NCI-H128 (cell line): ENCODE measurements at regions not wholly inside any gene's neighbourhood (a gene's known extent, or its start where the extent isn't known, plus 50 kb on each side); places are given as distances from the start of the nearest gene placed in this dataset.
"Not testable (repeated sequence)": the region's sequence is repeated elsewhere in the genome, so short reads cannot be mapped to it uniquely, and the experiment has no call there.

ENCODE experiments used
- DNase-seq: peaks from one replicate; lab custom pipeline; 2025; ENCODE audit not compliant: unreplicated experiment; lab: John Stamatoyannopoulos, UW

DNA sequence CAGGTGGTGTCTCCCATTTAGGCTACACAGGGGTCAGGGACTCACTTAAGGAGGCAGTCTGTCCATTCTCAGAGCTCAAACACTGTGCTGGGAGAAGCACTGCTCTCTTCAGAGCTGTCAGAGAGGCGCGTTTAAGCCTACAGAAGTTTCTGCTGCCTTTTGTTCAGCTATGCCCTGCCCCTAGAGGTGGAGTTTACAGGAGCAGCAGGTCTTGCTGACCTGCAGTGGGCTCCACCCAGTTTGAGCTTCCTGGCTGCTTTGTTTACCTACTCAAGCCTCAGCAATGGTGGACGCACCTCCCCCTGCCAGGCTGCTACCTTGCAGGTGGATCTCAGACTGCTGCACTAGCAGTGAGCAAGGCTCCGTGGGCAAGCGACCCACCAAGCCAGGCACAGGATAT is 260.1 kb downstream of the MEF2C start:
- not testable (repeated sequence) for DNase-seq

DNA sequence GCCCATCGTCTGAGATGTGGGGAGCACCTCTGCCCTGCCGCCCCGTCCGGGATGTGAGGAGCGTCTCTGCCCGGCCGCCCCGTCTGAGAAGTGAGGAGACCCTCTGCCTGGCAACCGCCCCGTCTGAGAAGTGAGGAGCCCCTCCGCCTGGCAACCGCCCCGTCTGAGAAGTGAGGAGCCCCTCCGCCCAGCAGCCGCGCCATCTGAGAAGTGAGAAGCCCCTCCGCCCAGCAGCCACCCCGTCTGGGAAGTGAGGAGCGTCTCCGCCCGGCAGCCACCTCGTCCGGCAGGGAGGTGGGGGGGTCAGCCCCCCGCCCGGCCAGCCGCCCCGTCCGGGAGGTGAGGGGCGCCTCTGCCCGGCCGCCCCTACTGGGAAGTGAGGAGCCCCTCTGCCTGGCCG is 267.2 kb downstream of the MEF2C start:
- not testable (repeated sequence) for DNase-seq

DNA sequence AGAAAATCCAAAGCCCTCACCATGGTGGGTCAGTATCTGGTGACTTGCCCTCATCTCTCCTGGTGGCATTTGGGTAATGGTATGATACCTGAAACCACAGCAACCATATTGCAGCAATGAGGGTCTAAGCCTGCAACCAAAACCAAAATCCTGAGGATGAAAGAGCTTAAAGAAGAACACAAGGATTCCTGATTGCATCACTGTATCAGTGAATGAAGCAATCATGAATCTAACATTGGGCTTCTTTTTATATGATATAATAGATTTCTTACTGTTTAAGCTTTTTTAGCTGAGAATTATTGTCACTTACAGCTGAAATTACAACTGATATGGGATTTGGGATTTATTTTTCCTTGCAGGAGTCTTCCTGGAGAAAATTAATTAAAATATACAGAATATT is 269.9 kb downstream of the MEF2C start:
- no peak for DNase-seq

DNA sequence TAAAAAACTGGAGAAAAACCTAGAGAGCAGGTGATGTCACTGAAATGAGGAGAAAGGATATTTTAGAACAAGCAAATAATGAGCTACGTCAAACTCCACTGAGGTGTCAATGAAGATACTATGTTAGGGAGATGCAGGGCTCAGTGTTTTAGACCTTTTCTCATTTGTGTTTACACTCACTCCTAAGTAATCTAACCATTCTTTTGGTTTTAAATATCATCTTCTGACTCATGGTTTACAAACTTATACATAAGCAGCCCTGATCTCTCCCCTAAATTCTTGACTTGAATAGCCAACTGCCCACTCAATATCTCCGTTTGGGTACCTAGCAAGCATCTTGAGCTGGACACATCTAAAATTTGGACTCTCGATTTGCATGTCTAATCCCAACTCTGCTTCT is 272.4 kb downstream of the MEF2C start:
- DNase-seq: no peak

DNA sequence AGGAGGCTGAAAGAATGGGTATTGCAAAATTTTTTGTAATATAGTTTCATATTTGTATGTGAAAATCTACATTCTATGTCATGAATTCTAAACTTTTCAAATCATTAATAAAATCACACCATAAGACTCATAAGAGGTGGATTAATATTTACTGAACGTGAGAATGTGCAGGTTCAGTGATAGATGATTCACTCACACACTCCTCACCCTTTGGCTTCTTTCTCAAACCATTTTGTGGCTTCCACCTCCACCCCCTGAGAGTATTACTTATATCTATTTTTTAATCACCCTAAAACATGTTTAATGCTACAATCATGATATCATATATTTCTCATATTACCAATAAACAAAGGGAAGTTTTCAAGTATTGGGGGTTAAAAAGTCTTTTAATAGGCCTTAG is 275.5 kb downstream of the MEF2C start:
- DNase-seq: no peak

DNA sequence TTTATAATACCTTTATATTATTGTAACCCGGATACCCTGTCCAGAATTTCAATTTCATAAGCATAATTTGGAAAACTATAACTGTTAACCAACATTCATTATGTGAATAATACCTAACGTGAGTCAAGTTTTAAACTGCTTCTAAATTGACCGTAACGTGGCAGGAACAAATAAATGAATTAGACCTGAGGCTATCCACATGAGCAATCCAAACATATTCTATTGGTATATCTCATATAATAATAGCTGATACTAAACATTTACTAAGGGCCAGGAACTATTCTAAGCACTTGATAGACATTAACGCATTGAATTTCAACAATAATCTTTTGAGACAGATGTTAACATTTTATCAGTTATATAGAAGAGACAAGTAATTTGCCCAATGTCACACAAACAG is 276.4 kb downstream of the MEF2C start:
- no peak for DNase-seq

DNA sequence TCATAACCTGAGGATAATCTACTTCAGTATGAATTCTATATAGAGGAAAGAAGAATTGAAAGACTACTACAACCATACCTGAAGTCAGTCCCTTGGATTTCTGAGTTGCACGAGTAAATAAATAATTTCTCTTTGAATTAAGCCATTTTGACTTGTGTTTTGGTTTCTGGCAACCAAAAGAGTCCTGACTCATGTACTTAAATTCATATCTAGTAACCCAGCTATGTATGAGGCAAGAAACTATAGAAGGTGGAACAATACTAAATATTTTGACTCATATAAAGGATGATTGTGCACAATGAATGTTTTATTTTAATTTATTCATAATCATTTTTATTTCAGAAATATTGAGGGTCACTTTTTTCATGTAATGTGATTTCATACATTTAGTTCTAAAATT is 276.8 kb downstream of the MEF2C start:
- no peak for DNase-seq

DNA sequence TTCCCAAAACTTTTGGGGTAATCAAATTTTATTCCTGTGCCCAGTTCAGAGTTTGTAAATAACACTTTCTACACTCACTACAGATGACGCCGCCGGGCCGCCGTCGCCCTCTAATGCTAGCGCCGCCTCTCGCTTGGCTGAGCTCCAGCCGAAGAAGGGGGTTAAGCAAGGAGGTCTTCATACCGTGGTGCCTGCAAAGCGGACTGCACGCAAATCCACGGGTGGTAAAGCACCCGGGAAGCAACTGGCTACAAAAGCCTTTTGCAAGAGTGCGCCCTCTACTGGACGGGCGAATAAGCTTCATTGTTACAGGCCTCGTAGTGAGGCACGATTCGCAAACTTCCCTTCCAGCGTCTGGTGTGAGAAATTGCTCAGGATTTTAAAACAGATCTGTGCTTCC is 280.4 kb downstream of the MEF2C start:
- DNase-seq: no peak

DNA sequence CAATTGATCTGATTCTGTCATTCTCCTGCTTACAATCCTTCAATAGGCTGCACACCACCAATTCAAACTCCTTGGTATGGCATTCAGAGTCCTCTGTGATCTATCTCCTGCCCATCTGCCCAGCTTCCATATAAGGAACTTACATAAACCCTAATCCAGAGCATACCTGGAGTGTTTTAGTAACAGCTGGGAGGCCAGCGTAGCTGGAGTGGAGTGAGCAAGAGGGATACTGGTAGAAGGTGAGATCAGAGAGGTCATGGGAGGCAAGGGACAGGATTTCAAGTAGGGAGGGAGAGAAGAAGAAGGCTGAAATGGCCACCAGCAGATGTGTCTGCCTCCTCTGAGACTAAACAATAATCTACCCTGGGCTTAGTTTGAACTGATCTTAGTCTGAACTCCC is 288.5 kb downstream of the MEF2C start:
- DNase-seq: no peak

DNA sequence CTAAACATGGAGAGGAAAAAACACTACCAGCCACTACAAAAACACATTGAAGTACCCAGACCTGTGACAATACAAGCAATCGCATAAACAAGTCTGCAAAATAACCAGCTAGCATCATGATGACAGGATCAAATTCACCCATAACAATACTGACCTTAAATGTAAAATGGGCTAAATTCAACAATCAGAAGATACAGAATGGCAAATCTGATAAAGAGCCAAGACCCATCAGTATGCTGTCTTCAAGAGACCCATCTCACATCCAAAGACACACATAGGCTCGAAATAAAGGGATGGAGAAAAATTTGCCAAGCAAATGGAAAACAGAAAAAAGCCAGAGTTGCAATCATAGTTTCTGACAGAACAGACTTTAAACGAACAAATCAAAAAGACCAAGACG is 294.4 kb downstream of the MEF2C start:
- DNase-seq: no peak

DNA sequence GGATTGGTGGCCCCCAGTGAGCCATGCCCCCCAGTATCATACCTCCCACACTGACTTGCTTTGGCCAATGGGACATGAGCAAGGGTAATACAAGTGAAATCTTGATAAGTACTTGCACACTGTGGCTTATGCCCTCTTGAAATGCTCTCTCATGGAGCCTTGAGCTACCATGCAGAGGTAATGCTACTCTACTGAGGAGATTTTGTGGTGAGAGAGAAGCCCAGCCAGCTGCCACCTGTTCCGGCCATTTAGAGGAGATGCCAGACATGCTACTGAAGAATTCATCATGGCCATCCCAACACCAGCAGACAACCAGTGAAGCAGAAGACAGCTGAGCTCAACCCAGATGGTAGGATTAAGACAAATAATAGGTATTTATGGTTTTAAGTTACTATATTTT is 299.5 kb downstream of the MEF2C start:
- no peak for DNase-seq

DNA sequence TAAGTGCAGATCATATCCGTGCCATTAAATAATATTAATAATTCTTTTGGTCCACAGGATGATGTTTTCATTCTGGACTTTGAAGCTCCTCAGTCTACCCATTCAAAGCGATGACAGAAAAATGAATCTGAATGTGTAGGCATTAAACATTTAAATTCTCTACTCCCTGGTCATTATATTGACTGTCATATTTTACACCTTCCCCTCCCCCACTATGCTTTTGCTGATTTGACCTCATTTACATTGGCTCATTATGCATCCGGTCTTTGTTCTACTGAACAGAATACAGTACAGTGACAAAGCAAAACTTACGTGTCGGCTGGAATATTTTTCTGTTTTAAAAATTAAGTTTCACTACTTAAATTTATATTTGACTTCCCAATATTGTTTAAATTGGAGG is 289.7 kb upstream of the TMEM161B start:
- no peak for DNase-seq

DNA sequence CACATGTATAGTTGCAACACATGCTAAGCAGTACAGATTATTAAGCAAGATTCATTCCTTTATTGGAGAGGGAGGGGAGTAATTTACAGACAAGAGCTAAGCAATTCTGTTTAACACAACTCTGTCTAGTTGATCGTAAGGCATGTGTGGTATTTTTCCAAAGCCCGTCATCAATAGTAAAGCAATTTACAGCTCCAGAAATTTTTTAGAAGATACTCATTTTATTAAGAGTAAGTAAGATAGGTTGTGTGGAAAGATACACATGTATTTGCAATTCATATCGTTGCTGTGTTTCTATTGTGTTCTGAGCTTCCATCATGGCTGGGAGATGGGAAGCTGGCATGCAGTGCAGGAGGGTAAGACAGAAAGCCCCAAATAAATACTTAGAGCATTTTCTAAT is 289.2 kb upstream of the TMEM161B start:
- DNase-seq: no peak

DNA sequence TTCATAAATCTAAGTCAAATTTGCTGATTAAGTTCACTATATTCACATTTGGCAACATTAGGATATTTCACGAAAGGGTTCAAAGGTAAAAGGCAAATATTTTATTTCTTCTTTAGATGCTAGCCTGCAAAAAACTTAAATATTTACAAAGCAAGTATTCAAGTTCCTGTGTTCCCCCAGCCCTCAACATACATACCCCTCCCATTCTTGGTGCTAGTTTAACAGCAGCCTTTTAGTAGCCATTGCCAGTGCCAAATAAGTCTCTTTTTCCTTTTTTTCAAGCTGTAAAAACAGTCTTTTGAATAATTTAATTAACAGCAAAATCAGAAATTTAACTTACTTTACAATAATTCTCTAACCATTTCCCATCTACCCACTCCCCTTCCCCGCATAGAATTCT is 288.5 kb upstream of the TMEM161B start:
- DNase-seq: no peak

DNA sequence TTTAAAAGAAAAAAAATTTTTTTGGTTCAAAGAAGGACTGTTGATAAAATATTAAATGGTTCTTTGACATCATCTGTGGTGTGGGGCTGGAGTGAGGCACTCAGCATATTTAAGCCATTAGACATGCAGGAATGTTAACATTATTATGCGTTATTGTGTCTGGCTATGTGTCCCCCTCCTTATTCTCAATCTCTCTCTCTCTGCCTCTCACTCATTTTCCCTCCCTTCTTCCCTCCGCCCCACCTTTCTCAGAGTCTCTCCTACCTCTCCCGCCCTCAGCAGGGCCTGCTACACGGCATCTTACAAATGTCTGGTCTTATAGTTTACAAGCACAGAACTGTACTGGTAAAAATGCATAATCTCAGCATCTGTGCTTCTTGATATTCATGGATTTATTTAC is 287.8 kb upstream of the TMEM161B start:
- DNase-seq: no peak

DNA sequence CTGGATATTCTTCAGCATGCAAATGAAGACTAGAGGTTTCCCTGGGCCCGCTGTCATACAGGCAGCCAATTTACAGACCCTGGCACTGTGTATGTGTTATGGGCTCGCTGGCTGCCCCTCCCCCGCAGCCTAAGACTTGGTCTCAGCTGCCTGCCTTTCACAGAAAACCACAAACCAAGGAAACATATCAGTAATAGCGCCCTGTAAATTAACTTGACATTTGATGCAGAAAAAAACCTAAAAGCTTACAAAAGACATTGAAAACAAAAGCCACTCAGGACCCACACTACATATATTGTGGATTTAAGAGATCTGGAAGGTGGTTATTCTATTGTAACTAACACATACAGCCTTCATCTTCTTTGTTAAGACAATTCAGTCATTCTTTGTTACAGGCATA is 287.0 kb upstream of the TMEM161B start:
- no peak for DNase-seq

DNA sequence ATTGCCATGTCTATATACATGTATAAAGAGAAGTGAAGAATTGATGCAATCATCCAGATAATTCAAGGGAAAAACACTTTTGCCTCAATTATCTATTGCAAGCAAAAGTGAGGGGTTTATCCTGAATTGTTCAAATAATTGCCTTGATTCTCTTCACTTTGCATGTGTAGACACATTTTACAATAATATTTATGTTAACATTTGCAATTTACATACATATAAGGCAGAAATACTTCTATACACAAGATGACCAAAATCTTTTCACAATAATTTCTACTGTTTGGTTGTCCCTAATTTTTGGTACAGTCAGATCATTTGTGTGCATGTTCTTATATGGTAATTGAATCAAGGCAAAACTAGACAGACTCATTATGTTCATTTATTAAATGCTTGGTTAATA is 285.3 kb upstream of the TMEM161B start:
- no peak for DNase-seq

DNA sequence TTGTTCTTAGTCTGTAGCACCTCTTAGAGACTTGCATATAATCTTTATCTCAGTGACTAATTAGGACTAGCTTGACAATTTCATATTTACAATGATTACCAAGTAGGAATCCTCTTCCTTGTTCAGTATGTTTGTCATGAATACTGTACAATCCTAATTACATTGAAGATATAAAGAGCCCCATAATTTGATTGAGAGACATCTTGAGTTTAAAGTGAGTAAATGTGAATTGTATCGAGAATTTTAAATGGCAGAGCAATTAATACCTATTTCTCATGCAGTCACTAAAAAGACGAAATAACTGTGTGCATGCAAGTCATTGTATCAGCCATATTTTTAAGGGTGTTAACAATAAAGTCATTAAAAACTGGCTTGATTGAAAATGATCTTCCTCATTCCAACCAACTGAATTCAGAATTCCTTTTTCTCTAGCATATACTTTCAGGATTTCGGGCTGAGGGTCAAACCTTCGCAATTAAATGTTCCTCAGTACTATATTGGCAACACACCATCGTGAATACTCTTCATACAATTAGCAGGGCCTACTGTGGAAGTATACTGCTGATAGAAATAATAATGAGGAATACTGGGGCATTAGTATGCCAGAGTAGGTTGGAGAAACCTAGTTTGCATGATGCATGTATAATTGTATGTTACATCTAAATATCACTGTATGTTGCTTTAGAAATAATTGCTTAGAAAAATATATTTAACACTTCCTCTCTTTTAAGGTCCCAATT is 284.7 kb upstream of the TMEM161B start:
- no peak for DNase-seq

DNA sequence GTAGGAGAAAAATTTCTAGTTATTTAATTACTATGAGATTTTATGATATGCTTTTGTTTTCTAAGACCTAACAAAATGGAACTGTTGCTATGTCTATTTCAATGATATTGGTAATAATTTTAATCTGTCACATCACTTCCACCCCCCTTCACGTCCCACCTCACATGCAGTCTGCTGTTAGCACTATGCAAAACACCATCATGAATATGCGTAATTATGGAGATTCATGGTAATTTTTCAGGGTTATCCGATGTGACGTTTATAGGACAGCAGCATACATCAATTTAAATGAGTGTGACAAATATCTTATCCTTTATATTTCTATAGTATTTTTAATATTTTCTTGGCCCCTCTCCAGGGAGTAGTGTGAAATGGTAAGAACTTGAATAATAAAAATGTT is 283.8 kb upstream of the TMEM161B start:
- DNase-seq: no peak

DNA sequence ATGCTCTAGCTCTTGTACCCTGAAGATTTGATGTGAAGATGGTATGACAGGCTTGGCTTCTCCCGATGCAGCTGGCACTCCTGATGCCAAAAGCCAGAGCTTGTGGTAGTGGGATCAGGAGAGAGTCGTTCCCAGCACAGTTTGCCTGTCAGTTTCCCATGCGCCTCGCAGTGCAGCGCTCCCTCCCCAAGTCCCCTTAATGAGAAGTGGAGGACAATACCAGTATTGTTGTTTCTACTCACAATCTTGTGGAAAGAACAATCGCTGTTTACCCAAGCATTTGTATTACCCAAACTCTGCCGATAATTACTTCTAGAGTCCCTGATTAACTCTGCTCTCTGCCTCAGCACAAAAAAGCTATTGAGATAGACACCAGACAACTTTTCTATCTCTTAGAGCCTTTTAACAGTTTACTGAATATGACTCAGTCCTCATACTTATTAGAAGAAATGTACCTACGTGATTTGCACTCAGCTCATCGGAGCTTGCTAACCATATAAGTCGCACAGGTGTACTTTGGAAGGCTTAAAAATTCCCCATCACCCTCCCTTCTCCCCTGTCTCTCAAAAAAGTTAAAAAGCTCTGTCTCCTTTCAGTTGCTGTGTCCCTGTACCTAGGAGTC is 283.2 kb upstream of the TMEM161B start:
- DNase-seq: no peak

DNA sequence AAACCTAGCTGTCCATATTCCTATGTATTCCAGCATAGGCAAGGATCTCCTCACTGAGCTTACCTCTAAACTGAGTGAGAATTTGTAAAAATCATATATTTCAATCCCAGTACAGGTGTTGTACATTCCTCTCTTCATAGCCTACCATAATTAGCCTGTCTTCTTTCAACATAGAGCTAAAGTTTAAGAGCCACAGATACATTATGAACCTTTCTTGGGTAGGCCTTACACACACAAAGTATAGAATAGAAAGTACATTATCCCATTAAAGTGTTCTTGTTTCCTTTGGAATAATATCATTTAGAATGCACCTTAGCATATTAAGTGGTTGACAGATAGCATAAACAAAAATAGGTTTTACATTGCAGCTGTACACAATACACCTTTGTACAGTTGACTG is 282.1 kb upstream of the TMEM161B start:
- DNase-seq: no peak

DNA sequence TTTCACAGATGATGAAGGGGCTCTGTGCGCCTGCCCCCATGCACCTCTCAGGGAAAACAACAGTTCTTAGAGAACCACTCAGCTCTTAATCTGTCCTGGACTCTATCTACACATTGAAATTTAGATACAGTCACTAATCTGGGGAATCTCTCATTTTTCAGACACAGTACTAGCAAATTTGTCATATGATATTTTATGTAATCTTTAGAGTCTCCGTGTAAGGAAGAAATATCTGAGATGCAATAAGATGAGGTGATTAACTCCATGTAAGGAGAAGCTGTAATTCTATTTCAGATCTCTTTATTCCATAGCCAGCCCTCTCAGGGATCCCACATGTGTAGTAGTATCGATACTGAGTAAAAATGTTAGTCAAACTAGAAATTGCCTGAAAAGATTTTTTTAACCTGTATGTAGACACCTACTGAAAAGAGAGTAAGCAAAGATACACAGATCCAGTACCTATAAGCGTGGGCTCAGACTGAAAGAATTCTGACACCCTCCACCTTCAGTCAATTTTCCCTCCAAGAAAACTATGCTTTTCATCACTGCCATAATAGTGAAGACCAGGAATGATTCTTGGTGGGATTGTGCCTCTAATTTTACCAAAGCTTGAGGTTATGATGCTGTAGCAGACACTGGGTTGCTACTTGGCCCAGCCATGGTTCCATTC is 279.6 kb upstream of the TMEM161B start:
- DNase-seq: no peak

DNA sequence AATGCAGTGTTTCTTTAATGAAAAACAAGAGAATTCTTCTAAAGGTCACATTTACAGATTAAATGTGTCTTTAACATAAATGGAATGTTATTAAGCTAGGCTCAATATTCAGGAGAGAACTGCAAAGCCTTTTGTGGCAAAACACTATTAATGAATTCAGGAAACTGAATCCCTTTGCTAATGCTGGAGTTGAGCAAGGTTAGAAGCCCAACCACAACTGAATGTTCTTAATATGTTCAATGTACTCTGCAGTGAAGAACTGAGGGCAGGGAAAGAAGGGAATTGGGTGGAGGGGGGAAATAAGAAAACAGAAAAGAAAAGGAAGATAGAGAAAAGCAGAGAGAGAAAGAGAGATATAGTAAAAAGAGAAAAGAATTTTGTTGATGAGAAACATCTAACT is 276.7 kb upstream of the TMEM161B start:
- no peak for DNase-seq
